GM15510 (cell line): ENCODE measurements at regions not wholly inside any gene's neighbourhood (a gene's known extent, or its start where the extent isn't known, plus 50 kb on each side); places are given as distances from the start of the nearest gene placed in this dataset.

Source experiments
- POLR2A ChIP-seq: IDR thresholded peaks from 3 replicates; pipeline ENCODE4 v1.6.1; 2011; ENCODE audit warnings: borderline replicate concordance; ENCODE audit not compliant: insufficient read length; ENCODE audit errors: extremely low read depth

DNA sequence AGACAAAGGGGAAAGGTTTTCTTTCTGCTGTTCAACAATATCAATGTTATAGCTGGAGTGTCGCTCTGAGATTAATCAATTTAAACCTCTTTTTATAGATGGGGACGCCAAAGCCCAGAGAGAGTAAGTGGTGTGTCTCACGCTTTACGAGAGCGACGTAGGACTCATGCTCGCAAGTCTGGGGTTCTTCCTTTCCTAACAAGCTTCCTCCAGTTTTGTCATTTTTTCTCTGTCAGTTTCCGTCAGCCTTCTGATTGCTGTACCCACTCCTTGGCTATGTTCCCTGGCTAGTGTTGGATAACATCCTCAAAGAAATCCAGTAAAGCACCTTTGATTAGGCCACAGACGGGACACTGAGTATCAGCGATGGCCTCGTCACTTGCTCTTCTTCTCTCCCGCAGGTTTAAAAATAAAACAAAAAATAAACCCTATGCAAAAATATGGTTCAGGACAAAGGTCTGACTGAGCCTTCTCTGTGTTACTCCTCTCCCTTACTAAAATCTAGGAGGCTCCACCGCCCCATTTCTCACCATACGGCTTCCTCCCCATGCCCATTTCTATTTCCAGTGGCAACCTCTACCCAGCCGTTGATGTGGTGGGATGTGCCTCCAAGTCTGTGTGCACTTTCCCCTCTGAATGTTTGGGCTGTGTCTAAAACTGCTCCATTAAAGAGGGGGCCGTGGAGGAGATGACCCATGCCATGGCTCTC, 172.7 kb upstream of the PARP11 start:
- no peak for TF ChIP-seq POLR2A

DNA sequence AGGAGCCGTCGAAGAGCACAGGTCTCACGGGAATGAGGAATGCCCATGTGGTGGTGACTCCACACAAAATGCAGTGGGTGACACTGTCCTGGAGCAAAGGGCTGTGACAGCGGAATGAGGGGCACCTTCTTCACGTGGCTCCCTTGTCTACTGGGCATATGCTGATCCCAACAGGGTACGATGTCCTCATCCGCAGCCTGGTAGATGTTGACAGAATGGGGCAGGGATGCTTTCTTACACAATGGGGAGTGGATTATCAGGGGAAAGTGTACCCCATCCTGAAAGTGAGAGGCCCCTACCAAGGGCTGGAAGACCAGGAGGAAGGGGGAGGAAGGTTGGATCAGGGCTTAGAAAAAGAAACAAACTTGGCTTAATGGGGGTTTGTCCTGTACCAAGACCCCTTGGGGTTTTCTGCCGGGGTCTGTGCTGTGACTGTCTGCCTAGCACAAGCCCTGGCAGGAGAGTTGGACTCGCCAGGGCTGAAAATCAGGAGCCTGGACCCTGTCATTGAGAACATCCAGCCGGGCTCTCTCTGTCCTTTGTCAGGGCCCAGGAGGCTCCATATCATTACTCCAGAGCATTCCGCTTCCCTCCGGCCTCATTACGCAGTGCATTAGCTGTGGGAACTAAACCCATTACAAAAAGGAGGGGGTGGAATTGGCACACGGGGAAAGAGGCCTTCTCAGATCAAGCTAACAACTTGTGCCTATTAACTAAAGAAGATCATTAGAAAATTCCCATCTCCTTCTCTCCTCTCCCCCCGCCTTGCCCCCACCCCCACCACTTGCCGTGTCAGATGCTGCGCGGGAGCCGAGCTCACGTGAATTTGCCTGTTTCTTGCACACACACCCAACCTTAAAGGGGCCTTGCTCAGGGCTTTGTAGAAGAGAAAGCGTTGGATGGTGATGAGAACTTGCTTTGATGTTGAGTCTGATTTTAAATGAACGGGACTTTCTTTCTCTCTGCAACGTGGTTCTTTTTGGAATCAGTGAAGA, 171.8 kb upstream of the PARP11 start:
- TF ChIP-seq POLR2A: no peak

DNA sequence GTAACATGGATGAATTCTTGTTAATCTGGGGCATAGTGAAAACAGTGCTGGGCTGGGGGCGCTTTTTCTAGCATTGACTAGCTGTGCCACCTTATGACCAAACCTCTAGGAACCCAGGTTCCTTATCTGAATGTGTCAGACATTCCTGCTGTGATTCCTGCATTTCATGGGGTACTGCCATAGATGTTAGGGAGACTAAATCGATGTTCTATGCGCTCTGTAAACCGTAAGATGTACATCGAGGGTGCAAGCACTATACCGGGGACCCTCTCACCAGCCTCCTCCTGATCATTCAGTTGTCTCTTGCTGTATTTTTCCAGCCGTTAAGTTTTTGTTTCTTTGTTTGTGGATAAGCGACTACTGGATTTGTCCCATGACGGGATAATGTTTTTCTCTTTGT, 170.9 kb upstream of the PARP11 start:
- TF ChIP-seq POLR2A: no peak

DNA sequence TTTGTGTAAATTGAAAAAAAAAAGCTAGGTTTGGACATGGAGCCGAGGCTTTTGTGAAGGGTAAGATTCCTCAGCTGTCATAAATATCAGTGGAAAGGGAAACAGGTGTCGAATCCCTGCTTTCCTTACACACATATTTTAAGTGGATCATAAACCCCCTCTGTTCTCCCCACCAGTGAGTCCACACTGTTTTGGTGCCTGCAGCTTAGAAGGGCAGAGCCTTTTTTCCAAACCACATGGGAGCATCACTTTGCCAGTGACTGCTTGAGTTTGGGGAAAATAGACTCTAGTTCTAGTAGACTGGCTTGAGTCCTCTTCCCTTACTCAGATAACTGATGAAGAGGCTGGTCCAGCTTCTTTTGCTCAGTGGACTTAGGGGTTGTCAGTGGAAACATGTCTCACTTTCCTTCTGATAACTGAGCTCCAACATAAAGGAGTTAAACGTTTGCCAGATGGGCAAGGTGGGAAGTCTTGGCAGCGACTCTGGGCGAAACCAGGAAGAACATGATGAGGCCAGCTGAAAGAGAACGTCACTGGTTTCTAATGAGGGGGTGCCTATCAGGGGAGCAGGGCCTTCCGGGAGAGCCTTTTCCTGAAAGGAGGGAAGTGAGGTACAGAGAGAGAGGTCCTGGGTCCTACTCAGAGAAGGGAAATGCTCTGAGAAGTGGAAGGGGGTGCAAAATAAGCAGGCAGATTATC, 168.1 kb upstream of the PARP11 start:
- no peak for TF ChIP-seq POLR2A

DNA sequence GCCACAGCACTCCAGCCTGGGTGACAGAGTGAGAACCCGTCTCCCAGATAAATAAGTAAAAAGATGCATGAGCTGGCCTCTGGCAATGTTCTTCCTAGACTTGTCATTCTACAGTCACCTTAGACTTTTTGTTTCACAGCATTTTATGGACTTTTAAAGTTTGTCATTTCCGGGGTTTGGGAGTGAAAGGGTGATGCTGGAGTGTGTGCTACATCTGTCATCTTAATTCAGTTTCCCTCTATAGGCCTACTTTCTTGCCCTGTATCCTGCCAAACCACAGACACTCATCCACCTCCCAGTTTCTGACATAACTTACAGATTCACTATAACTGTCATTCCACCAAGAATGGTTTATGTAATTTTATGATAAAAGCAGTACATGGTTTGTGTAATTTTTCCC, 166.7 kb upstream of the PARP11 start:
- TF ChIP-seq POLR2A: no peak

DNA sequence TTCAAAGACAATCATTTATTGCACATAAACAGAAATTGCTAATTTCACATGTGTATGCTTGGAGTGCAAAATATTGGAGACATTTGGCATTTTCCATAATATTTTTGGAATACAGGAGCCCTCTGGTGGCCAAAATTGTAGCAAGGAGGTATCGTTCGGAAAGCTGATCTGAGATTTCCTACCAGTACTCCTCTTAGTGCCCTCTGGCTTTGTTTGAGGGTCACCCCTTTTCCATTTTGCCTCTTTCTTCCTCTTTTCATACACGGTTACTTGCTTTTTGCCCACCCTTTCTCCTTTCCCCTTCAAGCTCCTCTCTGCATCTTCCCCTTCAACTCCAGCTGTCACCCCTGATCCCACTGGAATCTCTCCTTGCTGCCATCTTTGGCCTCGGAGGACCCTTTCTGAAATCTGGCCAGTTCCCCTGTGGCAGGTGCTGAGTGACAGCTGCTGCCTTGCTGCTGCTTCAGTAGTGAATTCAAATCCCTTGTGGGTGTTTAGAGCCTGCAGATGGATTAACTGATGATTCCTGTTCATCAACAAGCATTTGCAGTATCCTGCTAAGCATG, 164.6 kb upstream of the PARP11 start:
- no peak for TF ChIP-seq POLR2A

DNA sequence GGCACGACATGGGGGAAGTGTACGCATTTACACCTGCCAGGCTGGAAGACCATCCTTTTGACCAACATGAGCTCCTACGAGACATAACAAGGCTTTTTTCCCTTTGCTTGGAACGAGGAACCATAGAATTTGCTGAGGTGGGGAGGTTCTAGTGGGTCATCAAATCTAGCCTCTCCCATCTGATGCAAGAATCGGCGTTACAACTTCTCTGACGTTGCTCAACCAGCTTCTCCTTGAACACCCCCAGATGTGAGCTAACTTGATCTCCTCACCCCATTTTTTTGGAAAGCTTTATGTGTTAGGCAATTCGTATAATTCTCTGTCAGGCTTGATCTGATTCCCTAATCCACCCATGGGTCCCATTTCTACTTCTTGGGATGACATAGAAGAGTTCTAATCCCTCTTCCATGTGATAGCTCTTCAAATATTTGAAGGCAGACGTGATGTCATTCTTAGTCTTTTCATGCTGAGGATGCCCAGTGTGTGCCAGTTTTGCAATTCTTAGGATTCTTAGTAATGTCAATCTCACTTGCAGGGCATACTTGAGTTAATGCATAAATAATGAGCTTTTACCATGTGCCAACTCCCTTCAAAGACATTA, 163.6 kb upstream of the PARP11 start:
- TF ChIP-seq POLR2A: no peak

DNA sequence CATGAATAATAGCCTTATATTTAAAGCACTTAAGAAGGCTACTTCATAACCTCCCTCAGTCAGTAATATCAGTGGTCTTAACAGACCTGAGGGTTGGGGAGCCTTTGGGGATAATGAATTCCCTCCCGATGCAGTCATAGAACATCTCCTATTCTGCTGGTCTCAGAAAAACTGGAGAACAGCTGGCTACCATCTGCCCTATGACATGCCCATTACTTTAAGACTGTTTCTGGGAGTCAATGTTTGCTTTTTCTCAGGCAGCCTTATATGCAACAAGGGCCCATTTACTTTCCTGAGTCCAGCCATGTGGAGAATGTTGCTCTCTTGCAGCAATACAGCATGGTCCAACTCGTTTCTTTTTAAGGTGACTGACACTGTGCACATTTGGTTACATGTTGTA, 161.7 kb upstream of the PARP11 start:
- TF ChIP-seq POLR2A: no peak

DNA sequence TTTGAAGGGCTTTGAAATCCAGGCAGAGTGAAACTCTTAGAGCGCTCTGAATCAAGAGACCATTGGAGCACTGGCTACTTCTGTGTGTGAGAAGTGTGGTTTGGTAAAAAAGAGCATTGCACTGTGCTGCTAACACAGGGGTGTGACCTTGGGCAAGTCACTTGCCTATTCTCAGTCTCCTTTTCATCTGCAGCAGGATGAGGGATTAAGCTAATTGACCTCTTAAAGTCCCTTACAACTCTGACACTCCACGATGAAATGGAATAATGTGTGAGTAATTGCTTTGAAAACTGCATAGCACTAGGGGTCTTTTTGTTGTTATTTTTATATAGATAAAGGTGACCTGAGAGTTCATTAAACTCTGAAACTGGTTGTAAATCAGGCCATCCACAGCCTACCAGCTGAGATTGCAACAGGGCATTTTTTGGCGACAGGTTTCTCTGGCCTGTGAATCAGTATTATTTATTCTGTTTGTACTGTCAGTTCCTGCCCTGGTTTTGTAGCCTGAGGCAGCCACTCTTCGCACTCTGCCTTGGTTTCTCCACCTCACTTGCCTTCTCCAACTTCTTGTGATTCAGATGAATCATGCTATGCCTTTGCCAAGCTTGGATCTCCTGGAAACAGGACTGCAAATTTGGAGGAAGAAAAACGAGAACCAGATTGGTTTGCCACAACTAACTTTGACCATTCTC, 159.9 kb upstream of the PARP11 start:
- no peak for TF ChIP-seq POLR2A

DNA sequence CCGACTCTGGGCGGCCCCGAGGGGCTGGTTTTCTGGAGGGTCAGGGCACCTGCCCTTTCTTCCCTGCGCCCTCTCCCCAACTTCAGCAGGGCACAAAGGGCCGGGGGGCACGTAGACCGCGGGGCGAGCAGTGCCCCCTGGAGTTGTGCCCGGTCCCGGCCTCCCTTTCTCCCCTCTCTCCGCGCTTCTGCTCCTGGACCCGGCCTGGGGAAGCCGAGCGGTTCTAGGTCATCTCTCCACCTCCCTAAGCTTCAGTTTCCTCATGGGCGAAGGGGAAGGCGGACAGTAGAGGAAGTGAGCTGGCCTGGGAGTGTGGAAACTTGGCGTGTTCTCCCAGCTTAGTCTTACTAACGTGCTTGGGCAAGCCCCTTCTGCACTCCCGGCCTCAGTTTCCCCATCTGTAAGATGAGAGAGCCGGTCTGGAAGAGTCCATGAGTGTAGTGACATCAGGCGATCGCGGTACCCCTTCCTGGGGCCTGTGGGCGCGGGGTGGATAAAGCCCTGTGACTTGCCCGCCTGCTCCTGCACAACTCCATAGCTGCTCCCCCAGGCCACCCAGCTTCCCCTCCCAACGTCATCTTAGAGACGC, 158.6 kb upstream of the PARP11 start:
- no peak for TF ChIP-seq POLR2A

DNA sequence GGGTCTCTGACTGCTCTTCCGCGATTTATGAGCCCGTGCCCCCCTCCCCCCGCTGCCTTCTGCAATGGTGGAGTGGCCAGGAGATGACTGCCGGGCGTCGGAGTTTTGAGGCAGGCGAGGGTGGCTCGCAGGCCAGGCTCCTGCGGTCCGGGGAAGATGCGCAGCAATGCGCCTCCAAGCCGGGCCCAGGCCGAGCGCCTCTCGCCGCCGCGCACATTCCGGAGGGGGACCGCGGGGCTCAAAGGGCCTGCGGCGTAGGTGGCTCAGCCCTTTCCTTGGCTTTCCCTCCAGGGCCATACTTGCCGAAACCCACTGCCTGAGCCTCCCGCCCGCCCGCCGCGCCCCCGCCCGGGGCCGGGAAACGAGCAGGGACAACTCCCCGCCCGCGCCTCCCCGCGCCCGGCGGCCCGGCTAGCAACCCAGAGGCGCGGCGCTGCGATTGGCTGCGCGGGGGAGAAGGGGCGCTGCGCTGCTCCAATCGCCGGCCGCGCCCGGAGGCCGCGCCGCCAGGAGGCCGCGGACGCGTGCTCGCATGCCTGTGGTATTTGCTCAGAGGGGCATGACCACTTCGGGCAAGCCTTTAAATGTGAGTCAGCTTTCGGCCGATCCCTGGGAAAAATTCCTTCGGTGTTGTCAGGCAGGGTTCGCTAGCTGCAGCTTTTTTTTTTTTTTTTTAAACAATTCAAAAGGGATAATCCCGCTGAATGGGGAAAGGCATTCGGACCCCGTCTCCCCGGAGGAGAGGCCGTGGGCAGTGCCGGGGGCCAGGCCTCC, 157.9 kb upstream of the PARP11 start:
- TF ChIP-seq POLR2A: no peak

DNA sequence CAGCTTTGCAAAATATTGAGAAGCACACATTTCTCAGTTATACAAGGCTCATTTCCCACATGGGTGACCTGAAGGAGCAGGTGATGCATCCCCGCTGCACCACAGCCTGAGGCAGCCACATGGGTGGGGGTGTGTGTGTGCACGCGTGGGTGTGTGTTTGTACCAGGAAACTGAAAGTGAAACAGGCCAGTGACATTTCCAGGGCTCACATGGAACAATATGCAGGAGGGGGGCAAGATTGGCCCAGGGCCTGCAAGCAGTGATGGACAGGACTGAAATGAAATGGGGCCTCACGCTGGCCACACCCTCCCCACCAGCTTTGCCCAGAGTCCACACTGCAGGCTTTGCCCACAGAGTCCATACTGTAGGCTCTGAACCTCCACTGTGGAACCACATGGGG, 154.2 kb upstream of the PARP11 start:
- no peak for TF ChIP-seq POLR2A

DNA sequence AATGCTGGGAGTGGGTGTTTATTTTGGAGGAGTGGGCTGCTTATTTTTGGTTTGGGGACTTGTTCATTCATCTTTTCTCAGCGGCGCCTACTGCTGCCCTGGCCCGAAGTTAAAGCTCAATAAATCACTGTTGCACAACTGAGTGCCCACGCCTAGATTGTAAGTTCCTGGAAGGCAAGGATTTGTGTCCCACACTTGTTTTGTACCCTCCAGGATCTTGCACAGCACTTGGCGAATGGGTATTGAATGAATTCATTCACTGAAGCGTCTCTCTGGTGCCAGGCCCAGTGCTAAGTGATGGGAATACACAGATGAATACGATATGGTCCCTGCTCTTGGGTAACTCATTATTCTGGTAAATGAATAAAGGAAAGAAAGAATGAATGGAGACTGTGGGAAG, 153.3 kb upstream of the PARP11 start:
- TF ChIP-seq POLR2A: no peak
